ENCODE measurements at regions not wholly inside any gene's neighbourhood (a gene's known extent, or its start where the extent isn't known, plus 50 kb on each side); places are given as distances from the start of the nearest gene placed in this dataset.
"Not testable (repeated sequence)": the region's sequence is repeated elsewhere in the genome, so short reads cannot be mapped to it uniquely, and the experiment has no call there.

DNA sequence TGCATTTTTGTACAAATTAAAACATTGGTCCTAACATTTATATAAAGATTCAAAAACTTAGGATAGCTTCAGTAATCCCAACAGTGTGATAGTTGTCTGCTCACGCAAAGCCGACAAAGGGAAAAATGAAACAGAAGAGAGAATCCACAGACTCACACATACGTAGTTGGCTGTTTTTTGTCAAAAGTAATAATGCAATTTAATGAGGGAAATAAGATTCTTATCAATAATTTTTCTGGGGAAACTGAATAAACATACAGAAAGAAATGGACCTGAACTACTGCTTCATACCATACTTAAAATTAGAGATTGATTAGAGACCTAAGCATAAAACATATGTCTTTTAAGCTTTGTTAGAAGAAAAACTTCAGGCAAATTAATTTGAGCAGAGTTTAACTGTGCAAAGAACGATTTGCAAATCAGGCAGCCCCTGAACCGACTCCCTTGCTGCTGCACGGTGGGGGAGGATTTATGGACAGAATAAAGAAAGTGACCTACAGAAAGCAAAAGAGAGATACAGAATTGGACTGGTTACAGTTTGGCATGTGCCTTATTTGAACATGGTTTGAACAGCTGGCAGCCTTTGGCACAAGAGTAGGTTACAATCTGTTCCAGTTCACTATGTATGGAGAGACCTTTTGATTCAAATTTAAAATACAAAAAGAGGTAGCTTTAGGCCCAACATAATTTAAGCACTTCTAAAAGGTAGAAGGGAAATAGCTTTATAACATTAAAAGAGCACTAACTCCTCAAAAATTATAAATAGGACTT, 64.9 kb upstream of the CTSV start:
- BruUV-seq (replicated peaks); POLR2A ChIA-PET; H3K27ac ChIP-seq (ENCODE audit: low read length); intact Hi-C loops (cut with micrococcal nuclease; ENCODE audit: unreplicated experiment); H3K4me1 ChIP-seq (ENCODE audit: control insufficient read depth, insufficient read depth, low read length); H3K36me3 ChIP-seq (ENCODE audit: control insufficient read depth, insufficient read depth, low read length); H3K9me3 ChIP-seq (ENCODE audit: control insufficient read depth, insufficient read depth, low read depth, low read length); H3K4me3 ChIP-seq (ENCODE audit: low read depth in 2 of 2, low read length in 2 of 2); CTCF ChIA-PET; DNase-seq (ENCODE audit: low read depth, low spot score); ATAC-seq; H3K27me3 ChIP-seq (ENCODE audit: control insufficient read depth, insufficient read depth, low read length); in situ Hi-C loops (cut with HindIII; ENCODE audit: low pct_unique_long_range_greater_than_20kb, low sequenced_read_pairs): not testable (repeated sequence)

DNA sequence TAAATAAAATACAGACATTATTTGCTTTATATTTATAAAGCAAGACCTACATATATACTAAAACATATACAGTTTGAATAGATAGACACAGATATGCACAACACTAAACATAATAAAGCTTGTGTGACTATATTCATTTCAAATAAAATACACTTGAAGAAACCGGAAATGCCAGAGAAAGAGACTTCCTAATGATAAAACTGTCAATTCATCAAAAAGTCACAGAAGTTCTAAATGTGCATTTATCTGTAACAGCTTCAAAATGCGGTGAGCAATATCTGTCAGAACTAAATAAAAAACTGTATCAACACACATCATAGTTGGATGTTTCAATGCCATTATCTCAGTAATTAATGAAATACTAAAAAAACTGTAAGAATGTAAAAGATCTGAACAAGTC, 60.6 kb upstream of the CTSV start:
- POLR2A ChIA-PET; H3K9me3 ChIP-seq (ENCODE audit: control insufficient read depth, insufficient read depth, low read depth, low read length); intact Hi-C loops (cut with micrococcal nuclease; ENCODE audit: unreplicated experiment); in situ Hi-C loops (cut with HindIII; ENCODE audit: low pct_unique_long_range_greater_than_20kb, low sequenced_read_pairs); H3K4me3 ChIP-seq (ENCODE audit: low read depth in 2 of 2, low read length in 2 of 2); H3K27me3 ChIP-seq (ENCODE audit: control insufficient read depth, insufficient read depth, low read length); H3K4me1 ChIP-seq (ENCODE audit: control insufficient read depth, insufficient read depth, low read length); CTCF ChIA-PET; H3K36me3 ChIP-seq (ENCODE audit: control insufficient read depth, insufficient read depth, low read length); BruUV-seq (replicated peaks); DNase-seq (ENCODE audit: low read depth, low spot score); ATAC-seq; H3K27ac ChIP-seq (ENCODE audit: low read length): not testable (repeated sequence)

DNA sequence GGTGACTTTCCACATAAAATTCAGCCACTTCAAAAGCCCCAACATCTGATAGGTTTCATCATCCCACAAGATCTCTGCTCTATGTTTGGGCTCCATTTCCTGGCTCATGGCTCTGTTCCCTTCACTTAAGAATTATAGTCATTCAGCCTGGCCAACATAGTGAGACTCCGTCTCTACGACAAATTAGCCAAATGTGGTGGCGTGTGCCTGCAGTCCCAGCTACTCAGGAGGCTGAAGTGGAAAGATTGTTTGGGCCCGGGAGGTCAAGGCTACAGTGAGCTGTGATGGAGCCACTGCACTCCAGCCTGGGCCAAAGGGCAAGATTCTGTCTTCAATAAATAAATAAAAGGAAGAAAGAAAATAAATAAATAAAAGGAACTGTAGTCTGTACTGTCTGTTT, 57.9 kb upstream of the CTSV start:
- ChIA-PET CTCF (no interaction called here), POLR2A (no interaction called here)
- no peak for ATAC-seq
- H3K36me3 ChIP-seq (ENCODE audit: control insufficient read depth, insufficient read depth, low read length), result no peaks in the 10 kb centered on the region
- H3K9me3 ChIP-seq (ENCODE audit: control insufficient read depth, insufficient read depth, low read depth, low read length), result no peaks in the 10 kb centered on the region
- no TSS peak for BruUV-seq (replicated peaks)
- intact Hi-C loops (cut with micrococcal nuclease; ENCODE audit: unreplicated experiment), result no loop called here
- TF ChIP-seq POLR2AphosphoS5 (IDR thresholded peaks at IDR 0.05; ENCODE audit: low read depth, low read length) (no peak), TCF7L2 (IDR thresholded peaks at IDR 0.05; ENCODE audit: low read depth, low read length) (no peak), SIN3A (IDR thresholded peaks at IDR 0.05; ENCODE audit: borderline replicate concordance, insufficient read depth, low read depth, low read length) (no peak)
- TF ChIP-seq, protein P1, sequence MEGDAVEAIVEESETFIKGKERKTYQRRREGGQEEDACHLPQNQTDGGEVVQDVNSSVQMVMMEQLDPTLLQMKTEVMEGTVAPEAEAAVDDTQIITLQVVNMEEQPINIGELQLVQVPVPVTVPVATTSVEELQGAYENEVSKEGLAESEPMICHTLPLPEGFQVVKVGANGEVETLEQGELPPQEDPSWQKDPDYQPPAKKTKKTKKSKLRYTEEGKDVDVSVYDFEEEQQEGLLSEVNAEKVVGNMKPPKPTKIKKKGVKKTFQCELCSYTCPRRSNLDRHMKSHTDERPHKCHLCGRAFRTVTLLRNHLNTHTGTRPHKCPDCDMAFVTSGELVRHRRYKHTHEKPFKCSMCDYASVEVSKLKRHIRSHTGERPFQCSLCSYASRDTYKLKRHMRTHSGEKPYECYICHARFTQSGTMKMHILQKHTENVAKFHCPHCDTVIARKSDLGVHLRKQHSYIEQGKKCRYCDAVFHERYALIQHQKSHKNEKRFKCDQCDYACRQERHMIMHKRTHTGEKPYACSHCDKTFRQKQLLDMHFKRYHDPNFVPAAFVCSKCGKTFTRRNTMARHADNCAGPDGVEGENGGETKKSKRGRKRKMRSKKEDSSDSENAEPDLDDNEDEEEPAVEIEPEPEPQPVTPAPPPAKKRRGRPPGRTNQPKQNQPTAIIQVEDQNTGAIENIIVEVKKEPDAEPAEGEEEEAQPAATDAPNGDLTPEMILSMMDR (IDR thresholded peaks at IDR 0.05), result no peak
- H3K4me3 ChIP-seq (ENCODE audit: low read depth in 2 of 2, low read length in 2 of 2), result no peak overlapping the region
- no peak for DNase-seq (ENCODE audit: low read depth, low spot score)
- H3K4me1 ChIP-seq (ENCODE audit: control insufficient read depth, insufficient read depth, low read length), result no peaks in the 10 kb centered on the region
- no peak overlapping the region for H3K27ac ChIP-seq (ENCODE audit: low read length)
- in situ Hi-C loops (cut with HindIII; ENCODE audit: low pct_unique_long_range_greater_than_20kb, low sequenced_read_pairs), result no loop called here
- no peaks in the 10 kb centered on the region for H3K27me3 ChIP-seq (ENCODE audit: control insufficient read depth, insufficient read depth, low read length)

DNA sequence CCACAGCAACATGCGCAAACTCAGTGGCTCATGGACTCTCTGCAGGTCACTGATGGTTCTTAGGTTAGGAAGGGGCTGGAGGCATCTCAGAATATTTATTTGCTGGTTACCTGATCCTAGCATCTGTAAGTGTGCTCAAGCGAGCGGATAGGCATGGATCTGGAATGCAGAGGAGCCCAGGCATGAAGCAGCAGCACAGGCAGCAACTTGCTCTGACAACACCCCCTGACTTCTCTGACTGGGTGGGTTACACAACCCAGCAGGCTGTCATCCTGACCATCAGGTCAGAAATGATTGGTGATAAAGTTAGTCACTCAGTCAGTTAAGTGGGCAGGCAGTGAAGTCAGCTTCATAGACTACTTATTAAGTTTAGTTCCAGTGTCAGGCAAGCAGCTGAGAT, 50.4 kb upstream of the CTSV start:
- H3K27ac ChIP-seq (ENCODE audit: low read length); H3K27me3 ChIP-seq (ENCODE audit: control insufficient read depth, insufficient read depth, low read length); CTCF ChIA-PET; in situ Hi-C loops (cut with HindIII; ENCODE audit: low pct_unique_long_range_greater_than_20kb, low sequenced_read_pairs); intact Hi-C loops (cut with micrococcal nuclease; ENCODE audit: unreplicated experiment); ATAC-seq; H3K4me1 ChIP-seq (ENCODE audit: control insufficient read depth, insufficient read depth, low read length); H3K36me3 ChIP-seq (ENCODE audit: control insufficient read depth, insufficient read depth, low read length); DNase-seq (ENCODE audit: low read depth, low spot score); H3K4me3 ChIP-seq (ENCODE audit: low read depth in 2 of 2, low read length in 2 of 2); BruUV-seq (replicated peaks); POLR2A ChIA-PET; H3K9me3 ChIP-seq (ENCODE audit: control insufficient read depth, insufficient read depth, low read depth, low read length): not testable (repeated sequence)

Measured in Panc1 (cell line).